NT2/D1 (cell line): ENCODE measurements at regions not wholly inside any gene's neighbourhood (a gene's known extent, or its start where the extent isn't known, plus 50 kb on each side); places are given as distances from the start of the nearest gene placed in this dataset.

ENCODE experiments used
- DNase-seq: peaks from one replicate; pipeline ENCODE4 v3.0.0-alpha.2; 2011; ENCODE audit warnings: low read depth, low spot score
- H3K27me3 ChIP-seq: 2 replicates; pipeline ENCODE4 v1.6.0; 2011; ENCODE audit warnings: mild to moderate bottlenecking; ENCODE audit not compliant: insufficient read length, insufficient read depth
- H3K36me3 ChIP-seq: 2 replicates; pipeline ENCODE4 v1.6.1; 2011; ENCODE audit warnings: mild to moderate bottlenecking, low read length, mixed read lengths; ENCODE audit not compliant: insufficient read depth, insufficient read length
- H3K4me1 ChIP-seq: 2 replicates; pipeline ENCODE4 v1.5.1; 2011; ENCODE audit not compliant: insufficient read depth, insufficient read length
- H3K4me3 ChIP-seq: 2 replicates; pipeline ENCODE4 v1.5.1; 2011; ENCODE audit warnings: low read depth; ENCODE audit not compliant: insufficient read length
- H3K9ac ChIP-seq: 2 replicates; pipeline ENCODE4 v1.6.0; 2011; ENCODE audit warnings: low read depth; ENCODE audit not compliant: insufficient read length
- H3K9me3 ChIP-seq: 2 replicates; pipeline ENCODE4 v1.5.1; 2011; ENCODE audit warnings: mild to moderate bottlenecking, low read length; ENCODE audit not compliant: insufficient read depth
- SUZ12 ChIP-seq: IDR thresholded peaks from 2 replicates; pipeline ENCODE4 v1.6.1; 2011; ENCODE audit not compliant: insufficient read length, insufficient read depth; ENCODE audit errors: extremely low read depth
- YY1 ChIP-seq: IDR thresholded peaks from 2 replicates; pipeline ENCODE4 v1.6.1; 2011; ENCODE audit not compliant: insufficient read length, insufficient read depth
- ZNF274 ChIP-seq: IDR thresholded peaks from 2 replicates; pipeline ENCODE4 v1.6.1; 2011; ENCODE audit warnings: mild to moderate bottlenecking, low read depth, low read length

- Histone ChIP-seq H3K4me3 (no peak overlapping the region), H3K9me3 (no peaks in the 10 kb centered on the region), H3K36me3 (no peaks in the 10 kb centered on the region), H3K9ac (no peak overlapping the region), H3K27me3 (no peaks in the 10 kb centered on the region), H3K4me1 (no peaks in the 10 kb centered on the region)
- no peak for DNase-seq
- TF ChIP-seq SUZ12: no peak
- TF ChIP-seq ZNF274: no peak
- no peak for TF ChIP-seq YY1
Measured at GRCh38 chr1:88169139-88169538, 514.9 kb upstream of the PKN2 start.

- Histone ChIP-seq H3K4me3 (no peak overlapping the region), H3K4me1 (no peaks in the 10 kb centered on the region), H3K9ac (no peak overlapping the region), H3K9me3 (no peaks in the 10 kb centered on the region), H3K36me3 (no peaks in the 10 kb centered on the region), H3K27me3 (no peaks in the 10 kb centered on the region)
- DNase-seq: no peak
- TF ChIP-seq YY1 (no peak), ZNF274 (no peak), SUZ12 (no peak)
Measured at GRCh38 chr1:88169939-88170338, 514.1 kb upstream of the PKN2 start.

GRCh38 chr1:88175120-88175630 is 508.9 kb upstream of the PKN2 start:
- Histone ChIP-seq H3K4me1 (no peaks in the 10 kb centered on the region), H3K4me3 (no peak overlapping the region), H3K9ac (no peak overlapping the region)

DNA sequence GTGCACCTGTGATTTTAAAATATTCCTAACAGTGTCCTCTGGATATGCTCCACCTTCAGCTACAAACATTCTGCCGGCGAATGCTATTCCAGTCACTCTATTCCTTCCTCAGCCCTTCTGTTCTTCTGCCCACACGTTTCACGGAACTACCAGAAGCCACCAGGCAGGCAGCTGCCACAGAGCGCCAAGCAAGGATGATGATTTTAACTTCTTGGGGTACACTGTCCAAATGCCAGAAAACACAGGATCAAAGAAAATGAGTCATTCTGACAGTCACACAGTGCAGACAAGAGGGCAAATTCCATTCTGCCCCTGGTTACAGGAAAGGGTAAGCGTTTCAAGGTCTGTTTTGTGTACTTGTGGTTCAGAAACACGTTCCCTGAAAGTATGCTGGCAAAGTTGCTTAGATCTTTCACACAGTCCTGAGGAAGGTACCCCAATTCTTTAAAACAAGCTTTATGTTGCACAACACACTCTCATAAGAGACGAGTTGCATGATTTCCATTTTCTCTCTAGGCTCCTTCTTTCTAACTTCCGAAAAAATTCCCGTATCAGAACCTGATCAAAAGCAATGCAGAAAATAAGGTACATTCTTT is 508.3 kb upstream of the PKN2 start:
- no peak overlapping the region for H3K9ac ChIP-seq
- TF ChIP-seq ZNF274: no peak
- TF ChIP-seq SUZ12: no peak
- TF ChIP-seq YY1: no peak
- H3K27me3 ChIP-seq: no peaks in the 10 kb centered on the region
- no peaks in the 10 kb centered on the region for H3K4me1 ChIP-seq
- H3K9me3 ChIP-seq: no peaks in the 10 kb centered on the region
- no peak for DNase-seq
- no peaks in the 10 kb centered on the region for H3K36me3 ChIP-seq
- H3K4me3 ChIP-seq: no peak overlapping the region

More at GRCh38 chr1:88175120-88175630, 508.9 kb upstream of the PKN2 start:
- Histone ChIP-seq H3K36me3 (no peaks in the 10 kb centered on the region), H3K9me3 (no peaks in the 10 kb centered on the region), H3K27me3 (no peaks in the 10 kb centered on the region)
- no peak for DNase-seq
- TF ChIP-seq YY1 (no peak), SUZ12 (no peak), ZNF274 (no peak)

DNA sequence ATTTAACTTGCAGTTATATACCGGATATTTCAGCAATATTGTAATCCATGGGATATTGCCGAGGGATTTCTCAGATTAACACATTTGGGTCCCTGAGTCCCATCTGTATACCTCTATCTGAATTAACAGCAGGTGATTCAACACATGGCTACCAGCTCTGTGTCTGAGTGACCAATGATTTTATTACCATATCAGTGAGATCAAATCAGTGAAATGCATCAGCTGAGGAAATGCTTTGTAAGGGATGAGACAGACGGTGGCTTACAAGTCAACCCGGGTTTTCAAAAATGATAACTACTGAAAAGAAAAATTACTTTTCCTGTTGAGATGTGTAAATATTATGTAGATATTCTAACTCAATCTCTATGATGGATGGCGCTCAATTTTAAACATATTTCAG is 504.1 kb upstream of the PKN2 start:
- Histone ChIP-seq H3K4me1 (no peaks in the 10 kb centered on the region), H3K4me3 (no peak overlapping the region), H3K9ac (no peak overlapping the region), H3K9me3 (no peaks in the 10 kb centered on the region), H3K27me3 (no peaks in the 10 kb centered on the region), H3K36me3 (no peaks in the 10 kb centered on the region)
- TF ChIP-seq SUZ12 (no peak), YY1 (no peak), ZNF274 (no peak)
- no peak for DNase-seq

- Histone ChIP-seq H3K4me1 (no peaks in the 10 kb centered on the region), H3K36me3 (no peaks in the 10 kb centered on the region), H3K9me3 (no peaks in the 10 kb centered on the region), H3K9ac (no peak overlapping the region), H3K27me3 (no peaks in the 10 kb centered on the region), H3K4me3 (no peak overlapping the region)
- peak; percentile 86 for DNase-seq
- TF ChIP-seq ZNF274 (no peak), YY1 (no peak), SUZ12 (no peak)
Measured at GRCh38 chr1:88180449-88181108, 503.5 kb upstream of the PKN2 start.

DNA sequence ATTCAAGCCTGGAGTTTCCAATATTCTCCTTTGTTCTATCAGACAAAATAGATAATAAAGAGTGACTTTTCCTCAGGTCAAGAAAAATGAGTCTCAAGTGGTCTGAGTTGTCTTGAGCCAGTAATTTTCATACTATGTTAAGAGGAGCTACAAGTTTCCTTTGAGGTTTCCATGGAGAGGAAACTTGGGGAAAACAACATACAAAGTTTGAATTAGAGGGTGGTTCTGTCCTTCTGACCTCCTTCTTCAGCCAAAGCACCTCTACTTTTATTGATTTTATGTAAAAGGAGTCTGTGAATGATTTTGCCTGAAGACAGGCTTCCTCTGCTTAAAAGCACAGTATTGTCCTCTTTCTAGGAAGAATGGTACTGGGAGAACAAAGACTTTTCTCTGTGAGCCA is 497.2 kb upstream of the PKN2 start:
- H3K4me1 ChIP-seq: no peaks in the 10 kb centered on the region
- no peak overlapping the region for H3K9ac ChIP-seq
- H3K4me3 ChIP-seq: no peak overlapping the region
- no peak for DNase-seq
- H3K27me3 ChIP-seq: no peaks in the 10 kb centered on the region
- no peaks in the 10 kb centered on the region for H3K36me3 ChIP-seq
- TF ChIP-seq YY1 (no peak), ZNF274 (no peak), SUZ12 (no peak)
- no peaks in the 10 kb centered on the region for H3K9me3 ChIP-seq

DNA sequence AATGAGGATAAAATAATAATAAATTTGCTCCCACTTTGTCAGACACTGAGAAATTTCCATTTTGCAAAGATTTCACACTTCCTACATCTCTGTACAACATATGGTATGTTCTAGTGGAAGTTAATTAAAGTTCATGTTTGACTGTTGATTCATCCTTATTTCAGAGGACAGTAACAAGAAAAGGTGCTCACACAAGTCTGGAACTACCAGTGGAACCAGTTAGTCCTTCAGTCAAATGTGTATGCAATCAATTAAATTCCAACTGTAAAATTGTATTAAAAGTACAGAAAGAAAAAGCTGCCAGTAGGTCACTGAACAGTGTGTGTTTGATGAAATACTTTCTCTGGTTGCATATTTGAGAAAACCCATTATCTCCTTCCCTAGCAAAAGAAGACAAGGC is 496.0 kb upstream of the PKN2 start:
- no peak for DNase-seq
- Histone ChIP-seq H3K9me3 (no peaks in the 10 kb centered on the region), H3K9ac (no peak overlapping the region), H3K4me1 (no peaks in the 10 kb centered on the region), H3K27me3 (no peaks in the 10 kb centered on the region), H3K36me3 (no peaks in the 10 kb centered on the region), H3K4me3 (no peak overlapping the region)
- TF ChIP-seq YY1 (no peak), ZNF274 (no peak), SUZ12 (no peak)
